ENCODE measurements at regions not wholly inside any gene's neighbourhood (a gene's known extent, or its start where the extent isn't known, plus 50 kb on each side); places are given as distances from the start of the nearest gene placed in this dataset.

GRCh38 chr14:65922142-65922541 lies 509.6 kb downstream of the FUT8 start:
- no peak overlapping the region for H3K4me3 Mint-ChIP-seq (ENCODE audit: unreplicated experiment)

GRCh38 chr14:65926504-65926903 lies 514.0 kb downstream of the FUT8 start:
- H3K4me3 Mint-ChIP-seq (ENCODE audit: unreplicated experiment), result no peak overlapping the region
- peaks cover 11% of the 10 kb centered on the region for H3K27me3 Mint-ChIP-seq (ENCODE audit: low read depth)
- no peaks in the 10 kb centered on the region for H3K4me1 Mint-ChIP-seq (ENCODE audit: low read depth)
- H3K9me3 Mint-ChIP-seq (ENCODE audit: low read depth), result no peaks in the 10 kb centered on the region
- no peak overlapping the region for H3K27ac Mint-ChIP-seq (ENCODE audit: unreplicated experiment)
- no peak for DNase-seq (ENCODE audit: low spot score)
- no peak for TF ChIP-seq CTCF (IDR thresholded peaks at IDR 0.05)
- H3K36me3 Mint-ChIP-seq (ENCODE audit: low read depth), result no peaks in the 10 kb centered on the region

More at GRCh38 chr14:65922142-65922541, 509.6 kb downstream of the FUT8 start:
- Mint-ChIP-seq H3K9me3 (ENCODE audit: low read depth) (no peaks in the 10 kb centered on the region), H3K36me3 (ENCODE audit: low read depth) (no peaks in the 10 kb centered on the region), H3K4me1 (ENCODE audit: low read depth) (no peaks in the 10 kb centered on the region), H3K27me3 (ENCODE audit: low read depth) (peaks cover 13% of the 10 kb centered on the region), H3K27ac (ENCODE audit: unreplicated experiment) (no peak overlapping the region)
- no peak for TF ChIP-seq CTCF (IDR thresholded peaks at IDR 0.05)
- DNase-seq (ENCODE audit: low spot score), result no peak

GRCh38 chr14:65926935-65927700 lies 514.6 kb downstream of the FUT8 start:
- H3K27me3 Mint-ChIP-seq (ENCODE audit: low read depth), result peaks cover 11% of the 10 kb centered on the region
- H3K27ac Mint-ChIP-seq (ENCODE audit: unreplicated experiment), result no peak overlapping the region

GRCh38 chr14:65927931-65928356 lies 515.4 kb downstream of the FUT8 start:
- TF ChIP-seq CTCF (IDR thresholded peaks at IDR 0.05), result no peak
- no peaks in the 10 kb centered on the region for H3K9me3 Mint-ChIP-seq (ENCODE audit: low read depth)
- H3K27me3 Mint-ChIP-seq (ENCODE audit: low read depth), result peaks cover 11% of the 10 kb centered on the region
- no peak overlapping the region for H3K27ac Mint-ChIP-seq (ENCODE audit: unreplicated experiment)
- no peaks in the 10 kb centered on the region for H3K36me3 Mint-ChIP-seq (ENCODE audit: low read depth)
- no peak for DNase-seq (ENCODE audit: low spot score)
- H3K4me1 Mint-ChIP-seq (ENCODE audit: low read depth), result no peaks in the 10 kb centered on the region
- no peak overlapping the region for H3K4me3 Mint-ChIP-seq (ENCODE audit: unreplicated experiment)

More at GRCh38 chr14:65926935-65927700, 514.6 kb downstream of the FUT8 start:
- DNase-seq (ENCODE audit: low spot score), result no peak
- Mint-ChIP-seq H3K9me3 (ENCODE audit: low read depth) (no peaks in the 10 kb centered on the region), H3K4me3 (ENCODE audit: unreplicated experiment) (no peak overlapping the region), H3K4me1 (ENCODE audit: low read depth) (no peaks in the 10 kb centered on the region), H3K36me3 (ENCODE audit: low read depth) (no peaks in the 10 kb centered on the region)
- TF ChIP-seq CTCF (IDR thresholded peaks at IDR 0.05), result no peak

GRCh38 chr14:65928995-65929394 lies 516.5 kb downstream of the FUT8 start:
- H3K27me3 Mint-ChIP-seq (ENCODE audit: low read depth), result peaks cover 11% of the 10 kb centered on the region
- H3K4me3 Mint-ChIP-seq (ENCODE audit: unreplicated experiment), result no peak overlapping the region
- no peak for DNase-seq (ENCODE audit: low spot score)
- H3K36me3 Mint-ChIP-seq (ENCODE audit: low read depth), result no peaks in the 10 kb centered on the region
- no peak overlapping the region for H3K27ac Mint-ChIP-seq (ENCODE audit: unreplicated experiment)
- no peaks in the 10 kb centered on the region for H3K9me3 Mint-ChIP-seq (ENCODE audit: low read depth)
- no peaks in the 10 kb centered on the region for H3K4me1 Mint-ChIP-seq (ENCODE audit: low read depth)
- TF ChIP-seq CTCF (IDR thresholded peaks at IDR 0.05), result no peak

Data from chondrocyte (in vitro differentiated cells).